ENCODE measurements at regions not wholly inside any gene's neighbourhood (a gene's known extent, or its start where the extent isn't known, plus 50 kb on each side); places are given as distances from the start of the nearest gene placed in this dataset.

- H3K36me3 ChIP-seq (ENCODE audit: insufficient read depth, low read length) = no peaks in the 10 kb centered on the region
- H3K4me1 ChIP-seq (ENCODE audit: insufficient read depth, low read length, severe bottlenecking) = no peaks in the 10 kb centered on the region
- H3K9ac ChIP-seq (ENCODE audit: low read length) = no peak overlapping the region
- no peak for TF ChIP-seq CTCF (IDR thresholded peaks at IDR 0.05; ENCODE audit: low read length)
- TF ChIP-seq EZH2 (IDR thresholded peaks at IDR 0.05; ENCODE audit: borderline replicate concordance, low read length) = no peak
- H3K27ac ChIP-seq (ENCODE audit: low read depth, low read length, poor library complexity, severe bottlenecking) = no peak overlapping the region
- H3F3A ChIP-seq (ENCODE audit: insufficient read depth, low read length) = no peaks in the 10 kb centered on the region
- H3K4me3 ChIP-seq (ENCODE audit: low read depth, low read length, poor library complexity, severe bottlenecking) = no peak overlapping the region
- H3K9me2 ChIP-seq (ENCODE audit: low read depth, low read length) = no peaks in the 10 kb centered on the region
- no peaks in the 10 kb centered on the region for H3K9me3 ChIP-seq (ENCODE audit: low read length)
- H3K4me2 ChIP-seq (ENCODE audit: low read length) = no peak overlapping the region
- no peaks in the 10 kb centered on the region for H4K20me1 ChIP-seq (ENCODE audit: insufficient read depth, low read length)
- no peaks in the 10 kb centered on the region for H3K27me3 ChIP-seq (ENCODE audit: insufficient read depth, low read length)
- no peaks in the 10 kb centered on the region for H3K79me2 ChIP-seq (ENCODE audit: insufficient read depth, low read length)
- no peak overlapping the region for H2AFZ ChIP-seq (ENCODE audit: low read length)
Observed at GRCh38 chr2:239657236-239657635, 256.4 kb upstream of the HDAC4 start.

GRCh38 chr2:239654266-239654665 lies 253.4 kb upstream of the HDAC4 start:
- Histone ChIP-seq H3K36me3 (ENCODE audit: insufficient read depth, low read length) (no peaks in the 10 kb centered on the region), H3K27me3 (ENCODE audit: insufficient read depth, low read length) (no peaks in the 10 kb centered on the region), H3K79me2 (ENCODE audit: insufficient read depth, low read length) (no peaks in the 10 kb centered on the region), H3K27ac (ENCODE audit: low read depth, low read length, poor library complexity, severe bottlenecking) (no peak overlapping the region), H3K9me2 (ENCODE audit: low read depth, low read length) (no peaks in the 10 kb centered on the region), H3F3A (ENCODE audit: insufficient read depth, low read length) (no peaks in the 10 kb centered on the region), H2AFZ (ENCODE audit: low read length) (no peak overlapping the region), H3K4me1 (ENCODE audit: insufficient read depth, low read length, severe bottlenecking) (no peaks in the 10 kb centered on the region), H3K9me3 (ENCODE audit: low read length) (no peaks in the 10 kb centered on the region), H3K4me2 (ENCODE audit: low read length) (no peak overlapping the region), H3K9ac (ENCODE audit: low read length) (no peak overlapping the region), H4K20me1 (ENCODE audit: insufficient read depth, low read length) (no peaks in the 10 kb centered on the region), H3K4me3 (ENCODE audit: low read depth, low read length, poor library complexity, severe bottlenecking) (no peak overlapping the region)
- no peak for TF ChIP-seq EZH2 (IDR thresholded peaks at IDR 0.05; ENCODE audit: borderline replicate concordance, low read length)
- TF ChIP-seq CTCF (IDR thresholded peaks at IDR 0.05; ENCODE audit: low read length) = no peak

GRCh38 chr2:239651859-239652258 lies 251.0 kb upstream of the HDAC4 start:
- no peaks in the 10 kb centered on the region for H3K36me3 ChIP-seq (ENCODE audit: insufficient read depth, low read length)
- H3F3A ChIP-seq (ENCODE audit: insufficient read depth, low read length) = no peaks in the 10 kb centered on the region
- H3K79me2 ChIP-seq (ENCODE audit: insufficient read depth, low read length) = no peaks in the 10 kb centered on the region
- H4K20me1 ChIP-seq (ENCODE audit: insufficient read depth, low read length) = no peaks in the 10 kb centered on the region
- no peak overlapping the region for H3K4me3 ChIP-seq (ENCODE audit: low read depth, low read length, poor library complexity, severe bottlenecking)
- no peak overlapping the region for H3K9ac ChIP-seq (ENCODE audit: low read length)
- H3K9me2 ChIP-seq (ENCODE audit: low read depth, low read length) = no peaks in the 10 kb centered on the region
- H2AFZ ChIP-seq (ENCODE audit: low read length) = no peak overlapping the region
- no peaks in the 10 kb centered on the region for H3K27me3 ChIP-seq (ENCODE audit: insufficient read depth, low read length)
- TF ChIP-seq EZH2 (IDR thresholded peaks at IDR 0.05; ENCODE audit: borderline replicate concordance, low read length) (no peak), CTCF (IDR thresholded peaks at IDR 0.05; ENCODE audit: low read length) (no peak)
- H3K27ac ChIP-seq (ENCODE audit: low read depth, low read length, poor library complexity, severe bottlenecking) = no peak overlapping the region
- H3K9me3 ChIP-seq (ENCODE audit: low read length) = no peaks in the 10 kb centered on the region
- H3K4me1 ChIP-seq (ENCODE audit: insufficient read depth, low read length, severe bottlenecking) = no peaks in the 10 kb centered on the region
- H3K4me2 ChIP-seq (ENCODE audit: low read length) = no peak overlapping the region

Measured in OCI-LY1 (cell line).